ENCODE measurements at regions not wholly inside any gene's neighbourhood (a gene's known extent, or its start where the extent isn't known, plus 50 kb on each side); places are given as distances from the start of the nearest gene placed in this dataset.
"Not testable (repeated sequence)": the region's sequence is repeated elsewhere in the genome, so short reads cannot be mapped to it uniquely, and the experiment has no call there.

- DNase-seq (ENCODE audit: low spot score) = not testable (repeated sequence)
Measured at GRCh38 chr2:22103617-22104016, 979.8 kb downstream of the TDRD15 start.

- no peak for DNase-seq (ENCODE audit: low spot score)
Measured at GRCh38 chr2:22110244-22110651, 986.5 kb downstream of the TDRD15 start.

GRCh38 chr2:22124003-22124402 lies 1000.2 kb downstream of the TDRD15 start:
- DNase-seq (ENCODE audit: low spot score) = no peak

GRCh38 chr2:22126106-22126505 lies 1002.3 kb downstream of the TDRD15 start:
- DNase-seq (ENCODE audit: low spot score) = no peak

- no peak for DNase-seq (ENCODE audit: low spot score)
Measured at GRCh38 chr2:22126978-22127377, 1003.2 kb downstream of the TDRD15 start.

- no peak for DNase-seq (ENCODE audit: low spot score)
Measured at GRCh38 chr2:22134421-22134820, 1010.7 kb downstream of the TDRD15 start.

GRCh38 chr2:22136446-22136845 lies 1012.7 kb downstream of the TDRD15 start:
- DNase-seq (ENCODE audit: low spot score) = no peak

GRCh38 chr2:22143840-22144239 lies 1020.1 kb downstream of the TDRD15 start:
- no peak for DNase-seq (ENCODE audit: low spot score)

GRCh38 chr2:22153931-22154613 lies 1030.3 kb downstream of the TDRD15 start:
- DNase-seq (ENCODE audit: low spot score) = no peak

- DNase-seq (ENCODE audit: low spot score) = not testable (repeated sequence)
Measured at GRCh38 chr2:22156661-22157060, 1032.9 kb downstream of the TDRD15 start.

GRCh38 chr2:22167256-22167655 lies 1043.5 kb downstream of the TDRD15 start:
- no peak for DNase-seq (ENCODE audit: low spot score)

- no peak for DNase-seq (ENCODE audit: low spot score)
Measured at GRCh38 chr2:22175003-22175402, 1051.2 kb downstream of the TDRD15 start.

GRCh38 chr2:22185251-22185650 lies 1061.5 kb downstream of the TDRD15 start:
- no peak for DNase-seq (ENCODE audit: low spot score)

GRCh38 chr2:22186261-22186828 lies 1062.6 kb downstream of the TDRD15 start:
- DNase-seq (ENCODE audit: low spot score) = not testable (repeated sequence)

GRCh38 chr2:22189893-22190480 lies 1066.2 kb downstream of the TDRD15 start:
- no peak for DNase-seq (ENCODE audit: low spot score)

GRCh38 chr2:22194218-22194617 lies 1070.5 kb downstream of the TDRD15 start:
- no peak for DNase-seq (ENCODE audit: low spot score)

- DNase-seq (ENCODE audit: low spot score) = no peak
Measured at GRCh38 chr2:22196806-22197205, 1073.0 kb downstream of the TDRD15 start.

- no peak for DNase-seq (ENCODE audit: low spot score)
Measured at GRCh38 chr2:22198381-22199283, 1074.9 kb downstream of the TDRD15 start.

GRCh38 chr2:22199994-22200393 lies 1076.2 kb downstream of the TDRD15 start:
- DNase-seq (ENCODE audit: low spot score) = no peak

GRCh38 chr2:22209545-22209944 lies 1085.8 kb downstream of the TDRD15 start:
- no peak for DNase-seq (ENCODE audit: low spot score)

- DNase-seq (ENCODE audit: low spot score) = no peak
Measured at GRCh38 chr2:22213237-22213636, 1089.5 kb downstream of the TDRD15 start.

- no peak for DNase-seq (ENCODE audit: low spot score)
Measured at GRCh38 chr2:22215517-22215916, 1091.7 kb downstream of the TDRD15 start.
